Effector CD8-positive, alpha-beta T cell (primary cell): ENCODE measurements at regions not wholly inside any gene's neighbourhood (a gene's known extent, or its start where the extent isn't known, plus 50 kb on each side); places are given as distances from the start of the nearest gene placed in this dataset.
"Not testable (repeated sequence)": the region's sequence is repeated elsewhere in the genome, so short reads cannot be mapped to it uniquely, and the experiment has no call there.

Experiments used
- DNase-seq: peaks from one replicate; lab custom pipeline; 2025; lab: John Stamatoyannopoulos, UW

DNA sequence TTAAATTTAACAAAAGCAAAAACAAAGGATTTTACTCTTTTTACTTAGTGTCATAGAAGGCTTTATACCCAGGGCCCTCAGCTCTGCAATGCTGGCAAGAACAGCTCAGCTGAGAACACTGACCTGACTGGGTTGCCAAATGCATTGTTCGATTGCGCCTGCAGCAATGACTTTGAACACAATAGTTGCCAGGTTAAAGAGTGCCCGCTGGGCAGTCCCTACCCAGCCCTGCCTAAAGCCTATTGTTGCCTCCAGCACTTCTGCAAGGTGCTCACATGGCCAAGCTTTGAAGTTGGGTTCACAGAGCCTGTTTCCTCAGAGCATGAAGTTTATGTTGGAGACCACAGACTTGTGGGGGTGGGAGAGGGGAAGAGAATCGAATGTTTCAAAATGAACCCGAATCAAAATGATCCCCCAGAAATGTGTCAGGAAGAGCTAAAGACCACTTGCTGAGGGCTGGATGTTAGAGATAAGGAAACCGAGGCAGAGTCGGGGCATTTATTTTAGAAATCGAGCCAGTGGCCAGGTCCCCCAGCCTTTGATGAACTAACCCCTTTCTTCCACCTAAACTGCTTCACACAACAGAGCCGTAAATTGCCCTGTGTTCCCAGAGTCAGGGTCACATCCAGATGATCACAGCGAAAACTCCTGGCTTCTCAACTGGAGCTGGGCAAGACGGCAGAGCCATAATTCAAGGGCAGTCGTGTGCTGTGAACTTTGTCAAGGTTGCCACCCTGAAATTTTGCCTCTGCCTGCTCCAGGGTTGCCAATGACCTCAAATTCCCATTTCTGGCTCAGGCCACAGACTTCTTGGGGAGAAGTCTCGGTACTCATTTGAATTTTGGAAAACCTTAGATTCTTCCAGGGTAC lies 55.0 kb downstream of the FOXA2 start:
- no peak for DNase-seq

DNA sequence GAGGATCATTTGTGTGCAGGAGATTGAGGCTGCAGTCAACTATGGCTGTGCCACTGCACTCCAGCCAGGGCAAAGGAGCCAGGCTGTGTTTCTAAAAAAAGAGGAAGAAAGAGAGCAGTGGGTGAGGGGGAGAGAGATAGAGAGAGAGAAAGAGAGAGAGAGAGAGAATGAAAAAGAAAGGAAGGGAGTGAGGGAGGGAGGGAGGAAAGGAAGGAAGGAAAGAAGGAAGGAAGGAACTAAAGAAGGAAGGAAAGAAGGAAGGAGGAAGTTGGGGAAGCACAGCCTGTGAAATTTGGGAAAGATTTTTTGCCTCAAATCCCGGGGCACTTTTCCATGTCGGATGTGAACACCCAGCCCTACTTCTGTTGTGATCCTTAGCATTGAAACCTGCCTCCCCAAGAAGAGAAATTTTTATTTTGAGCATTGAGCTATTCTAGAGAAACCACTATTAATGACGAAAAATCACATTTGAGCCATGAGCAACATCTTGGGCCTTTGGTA lies 57.8 kb downstream of the FOXA2 start:
- DNase-seq = no peak

DNA sequence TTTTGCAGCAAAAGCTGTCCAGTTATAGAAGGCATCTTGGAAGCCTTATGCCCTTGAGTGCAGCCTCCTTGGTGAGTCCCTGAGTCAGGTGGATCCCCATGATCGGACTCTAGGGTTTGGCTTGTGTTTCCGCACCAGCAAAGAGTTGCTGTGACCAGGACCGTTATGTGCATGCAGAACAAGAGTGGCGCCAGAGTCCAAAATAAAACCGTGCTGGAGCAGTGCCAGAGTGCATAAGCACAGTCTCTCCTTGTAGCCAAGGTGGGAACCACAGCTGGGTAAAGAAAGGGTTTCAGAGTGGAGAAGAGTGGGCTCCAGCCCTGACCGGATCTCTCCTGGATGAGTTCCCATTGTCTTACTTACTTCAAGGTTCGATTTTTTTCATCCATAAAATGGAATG lies 58.6 kb downstream of the FOXA2 start:
- no peak for DNase-seq

DNA sequence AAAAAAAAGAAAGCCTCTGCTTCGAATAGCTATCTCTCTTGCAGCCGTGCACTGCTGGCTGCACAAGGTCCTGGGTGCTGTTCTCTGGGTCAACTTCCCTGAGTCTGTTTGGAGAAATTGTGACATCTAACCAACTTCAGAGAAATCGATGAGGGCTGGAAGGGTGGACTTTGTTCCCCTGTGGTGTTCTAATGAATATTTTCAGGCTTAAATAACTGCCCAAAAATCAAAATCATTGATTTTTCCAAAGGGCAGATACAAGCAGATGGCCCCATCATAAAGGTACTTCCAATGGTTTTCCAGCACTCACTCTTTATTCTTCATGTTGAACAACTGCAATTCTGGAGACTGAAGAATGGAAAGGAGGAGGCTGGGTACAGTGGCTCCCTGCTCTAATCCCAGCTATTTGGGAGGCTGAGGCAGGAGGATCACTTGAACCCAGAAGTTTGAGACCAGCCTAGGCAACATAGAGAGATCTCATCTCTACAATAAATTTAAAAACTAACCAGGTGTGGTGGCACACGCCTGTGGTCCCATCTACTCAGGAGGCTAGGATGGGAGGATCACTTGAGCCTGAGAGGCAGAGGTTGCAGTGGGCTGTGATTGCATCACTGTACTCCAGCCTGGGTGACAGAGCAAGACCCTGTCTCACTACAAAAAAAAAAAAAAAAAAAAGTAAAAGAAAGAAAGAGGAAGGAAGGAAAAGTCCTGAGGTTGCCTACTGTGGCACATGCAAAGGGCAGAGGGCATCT lies 59.1 kb downstream of the FOXA2 start:
- no peak for DNase-seq

DNA sequence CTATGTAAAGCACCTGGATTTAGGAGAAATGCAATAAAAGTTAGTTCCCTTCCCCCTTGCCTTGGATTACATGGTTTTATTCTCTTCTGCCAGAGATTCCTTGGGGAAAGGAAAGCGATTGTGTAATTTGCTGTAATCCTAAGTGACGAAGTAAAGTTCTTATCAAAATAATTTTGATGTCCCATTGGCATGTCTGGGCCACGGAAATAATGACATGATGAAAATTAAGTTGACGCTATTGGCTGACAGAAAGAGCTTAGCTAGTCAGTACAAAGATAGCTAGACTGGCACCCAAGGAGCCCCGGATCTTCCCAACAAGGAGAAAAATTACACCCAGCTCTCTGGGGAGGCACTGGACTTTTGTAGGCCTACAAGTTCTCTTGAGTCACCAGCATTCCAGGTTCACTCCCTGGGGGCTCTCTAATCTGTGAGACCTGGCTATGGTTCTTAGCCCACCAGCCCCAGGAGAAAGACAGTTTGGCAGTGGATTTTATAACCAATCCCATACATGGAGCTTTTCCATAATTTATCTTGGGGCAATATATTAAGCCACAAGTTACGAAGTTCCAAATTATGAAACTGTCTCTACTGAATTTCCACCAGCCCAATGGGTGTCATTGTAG lies 59.9 kb downstream of the FOXA2 start:
- DNase-seq = no peak

DNA sequence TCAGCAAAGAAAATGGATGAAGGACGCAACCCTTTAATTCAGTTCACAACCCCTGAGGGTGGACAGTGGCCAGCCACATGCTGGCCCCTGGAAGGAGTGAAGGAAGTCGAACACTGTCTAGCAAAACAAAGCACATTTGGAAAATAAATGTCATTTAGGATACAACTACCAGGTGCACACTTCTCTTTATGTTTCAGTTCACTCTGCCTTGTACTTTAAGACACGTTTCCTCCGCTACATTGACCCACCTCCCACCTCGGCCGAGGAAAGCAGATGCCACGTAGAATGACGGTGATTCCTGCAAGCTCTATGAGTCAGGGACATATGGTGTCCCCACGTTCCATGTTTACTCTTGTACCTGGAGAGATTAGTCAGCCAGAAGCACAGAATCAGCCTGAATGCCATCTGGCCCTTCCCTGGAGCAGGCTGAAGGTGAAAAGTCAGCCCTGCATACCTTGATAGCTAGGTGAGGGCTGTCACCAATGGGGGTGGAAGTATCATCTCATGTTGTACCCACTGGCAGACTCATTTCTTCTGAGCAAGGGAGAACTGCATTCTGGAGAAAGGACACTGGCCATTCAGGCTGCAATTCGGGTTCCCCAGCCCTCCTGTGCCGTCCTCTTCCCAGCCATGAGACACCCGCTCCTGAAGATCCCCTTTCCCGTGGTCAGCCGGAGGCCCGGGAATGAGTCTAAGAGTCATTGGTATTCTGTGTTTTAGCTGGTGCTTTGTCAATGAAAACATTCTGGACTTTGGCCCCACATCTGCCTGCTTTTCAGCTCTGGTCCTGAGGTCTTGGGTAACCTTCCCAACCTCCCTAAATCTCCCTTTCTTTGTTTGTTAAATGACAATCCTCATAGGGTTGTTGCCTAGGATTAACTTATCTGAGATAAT lies 60.6 kb downstream of the FOXA2 start:
- DNase-seq = no peak

DNA sequence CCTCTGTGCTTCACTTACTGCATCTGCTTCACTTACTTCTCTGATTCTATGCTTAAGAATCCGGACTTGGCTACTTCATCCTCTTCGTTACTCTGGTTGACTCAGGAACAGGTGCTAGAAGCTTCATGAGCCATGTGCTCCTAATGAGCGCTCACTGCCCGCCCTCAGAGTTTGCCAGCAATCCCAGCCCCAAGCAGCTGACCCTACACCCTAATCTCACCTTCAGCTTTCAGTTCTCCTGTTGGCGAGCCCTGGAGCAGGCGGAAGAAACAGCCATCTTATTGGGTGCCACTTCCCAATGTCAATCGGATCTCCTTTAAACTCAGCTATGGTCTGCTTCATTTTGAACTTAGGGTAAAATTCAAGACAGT lies 61.3 kb downstream of the FOXA2 start:
- DNase-seq = no peak

DNA sequence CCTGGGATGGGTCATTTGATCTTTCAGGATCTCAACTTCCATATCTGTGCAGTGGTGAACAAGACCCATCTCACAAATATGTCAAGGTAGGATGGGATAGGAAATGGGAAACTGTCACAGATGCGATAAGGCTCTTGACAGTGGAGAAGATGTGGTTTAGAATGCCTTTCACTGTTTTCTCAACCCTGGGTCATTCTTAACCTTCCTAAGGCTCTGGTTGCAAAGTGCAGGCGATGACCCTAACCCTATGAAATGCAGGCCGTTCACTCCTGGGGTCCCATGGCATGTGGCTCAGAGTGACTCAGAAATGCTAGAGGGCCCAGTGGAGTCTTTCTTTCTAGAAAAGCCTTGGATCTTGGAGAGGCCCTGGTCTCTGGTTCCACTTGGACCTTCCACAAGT lies 61.7 kb downstream of the FOXA2 start:
- no peak for DNase-seq

DNA sequence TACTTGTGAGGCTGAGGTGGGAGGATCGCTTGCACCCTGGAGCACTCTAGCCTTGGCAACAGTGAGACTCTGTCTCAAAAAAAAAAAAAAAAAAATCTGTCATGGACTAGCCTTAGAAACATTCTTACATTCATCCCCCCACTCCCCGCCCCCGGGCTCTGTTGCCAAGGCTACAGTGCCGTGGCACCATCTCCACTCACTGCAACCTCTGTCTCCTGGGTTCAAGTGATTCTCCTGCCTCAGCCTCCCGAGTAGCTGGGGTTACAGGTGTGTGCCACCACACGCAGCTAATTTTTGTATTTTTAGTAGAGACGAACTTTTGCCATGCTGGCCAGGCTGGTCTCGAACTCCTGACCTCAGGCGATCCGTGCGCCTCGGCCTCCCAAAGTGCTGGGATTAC lies 62.4 kb downstream of the FOXA2 start:
- not testable (repeated sequence) for DNase-seq

DNA sequence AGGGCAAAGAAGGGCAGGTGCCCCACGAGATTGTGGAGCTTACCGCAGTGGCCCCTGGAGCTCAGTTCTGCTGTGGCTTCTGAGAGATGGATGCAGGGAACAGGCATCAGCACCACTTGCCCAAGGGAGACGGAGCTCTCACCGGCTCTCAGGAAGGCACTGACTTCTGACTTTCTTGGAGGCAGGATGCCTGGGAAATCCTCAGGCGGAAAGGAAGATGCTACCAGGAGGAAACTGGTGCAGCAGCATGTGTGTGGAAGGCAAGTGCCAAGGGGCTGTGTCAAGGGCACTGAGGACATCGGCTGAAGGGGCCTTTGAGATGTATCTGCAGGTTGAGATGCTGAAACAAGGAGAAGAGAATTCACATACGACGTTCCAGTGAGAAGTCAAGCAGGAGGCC lies 64.0 kb downstream of the FOXA2 start:
- no peak for DNase-seq

DNA sequence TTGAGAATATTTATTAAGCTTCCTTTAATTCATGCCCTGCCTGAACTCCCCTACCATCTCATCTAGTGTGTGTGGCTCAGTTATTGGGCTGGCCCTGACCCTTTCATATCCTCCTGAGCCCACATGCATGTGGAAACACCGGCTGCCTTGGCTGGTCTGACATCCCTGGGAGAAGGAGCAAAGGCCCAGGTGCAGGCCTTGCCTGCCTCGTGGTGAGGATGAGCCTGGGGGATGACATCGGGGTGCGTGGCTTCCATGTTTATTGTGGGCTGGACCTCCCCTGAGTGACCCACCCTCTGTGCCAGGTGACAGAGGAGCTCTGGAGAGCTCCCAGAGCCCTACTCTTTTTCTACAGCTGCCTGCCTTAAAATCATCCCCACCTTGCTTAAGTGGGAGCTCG lies 69.1 kb downstream of the FOXA2 start:
- no peak for DNase-seq

DNA sequence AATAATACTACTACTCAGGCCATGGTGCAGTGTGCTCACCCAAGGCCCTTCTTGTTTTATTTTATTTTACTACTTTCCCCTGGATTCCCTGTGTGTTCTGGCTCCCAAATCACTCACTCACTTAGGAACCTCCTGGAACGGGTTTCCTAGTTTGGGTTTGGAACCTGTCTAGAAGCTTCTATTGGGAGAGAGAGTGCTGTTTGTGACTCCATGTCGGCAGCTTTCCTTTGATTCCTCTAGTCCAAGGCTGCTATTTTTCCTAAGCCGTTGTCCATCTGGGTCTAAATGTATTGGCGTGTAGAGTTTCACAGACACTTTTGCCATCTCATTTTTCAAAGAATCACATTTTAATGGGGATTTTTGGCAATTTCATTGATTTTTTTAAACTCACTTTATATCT lies 70.8 kb downstream of the FOXA2 start:
- DNase-seq = no peak

DNA sequence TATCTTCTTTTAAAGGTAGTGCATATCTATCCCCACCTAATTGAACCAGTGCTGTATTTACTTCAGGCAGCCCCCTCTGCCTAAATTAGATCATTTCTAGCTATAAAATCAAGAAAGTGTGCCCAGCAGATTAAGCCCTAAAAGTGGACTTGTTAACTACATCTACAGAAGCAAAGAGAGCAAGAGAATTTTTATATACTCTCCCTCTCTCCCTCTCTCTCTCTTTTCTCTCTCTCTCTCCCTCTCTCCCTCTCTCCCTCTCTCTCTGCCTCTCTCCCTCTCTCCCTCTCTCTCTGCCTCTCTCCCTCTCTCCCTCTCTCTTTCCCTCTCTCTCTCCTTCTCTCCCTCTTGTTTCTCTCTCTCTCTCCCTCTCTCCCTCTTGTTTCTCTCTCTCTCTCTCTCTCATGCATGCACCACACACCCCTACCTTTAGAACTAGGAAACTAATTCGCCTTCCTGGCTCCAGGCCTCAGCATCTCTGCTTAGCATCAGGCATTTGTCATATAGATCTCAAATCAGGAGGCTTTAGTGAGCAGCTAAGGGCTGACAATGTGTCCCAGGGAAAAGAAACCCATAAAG lies 71.4 kb downstream of the FOXA2 start:
- DNase-seq = no peak

DNA sequence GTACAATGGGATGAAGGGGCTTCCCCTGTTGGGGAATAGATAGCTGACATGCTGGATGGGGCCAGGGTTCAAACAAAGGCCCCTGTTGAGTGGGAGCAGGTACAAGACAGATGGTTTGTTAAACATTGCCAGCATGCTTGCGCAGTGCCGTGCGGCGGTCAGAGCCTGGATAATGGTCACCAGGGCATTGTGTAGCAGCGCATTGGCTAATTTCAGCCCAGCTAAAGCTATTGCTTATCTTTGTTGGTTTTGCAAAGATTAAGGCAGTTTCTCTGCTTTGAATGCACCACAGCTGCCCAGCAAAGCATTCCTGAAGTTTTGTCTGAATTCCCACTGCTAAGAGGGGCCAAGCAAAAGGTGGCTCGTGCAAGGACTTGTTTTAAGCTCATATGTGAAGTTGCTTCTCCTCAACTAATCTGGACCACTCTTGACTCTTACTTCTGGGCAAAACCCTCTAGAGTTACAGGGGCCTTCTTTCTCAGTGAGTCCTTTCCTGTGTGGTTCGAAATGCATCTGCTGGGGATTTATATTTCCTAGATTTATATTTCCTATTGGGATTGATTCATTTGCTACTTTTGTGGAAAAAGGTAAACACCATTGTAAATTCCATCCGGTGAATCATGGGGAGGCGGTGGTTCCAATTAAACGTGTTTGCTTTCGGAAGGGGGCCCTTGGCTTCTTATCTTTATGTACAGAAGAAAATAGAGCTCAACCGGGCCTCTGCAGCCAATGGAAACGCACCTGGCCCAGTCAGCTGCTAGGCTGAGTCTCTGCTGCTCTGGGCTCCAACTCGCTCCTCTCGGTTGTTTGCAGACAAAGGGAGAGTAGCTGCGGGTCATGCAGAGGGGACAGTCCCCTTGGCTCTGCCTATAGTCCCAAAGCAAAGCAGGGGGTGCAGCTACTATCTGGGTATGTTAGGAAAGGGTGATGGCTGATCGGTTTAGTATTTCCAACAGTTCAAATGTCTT lies 72.1 kb downstream of the FOXA2 start:
- no peak for DNase-seq

DNA sequence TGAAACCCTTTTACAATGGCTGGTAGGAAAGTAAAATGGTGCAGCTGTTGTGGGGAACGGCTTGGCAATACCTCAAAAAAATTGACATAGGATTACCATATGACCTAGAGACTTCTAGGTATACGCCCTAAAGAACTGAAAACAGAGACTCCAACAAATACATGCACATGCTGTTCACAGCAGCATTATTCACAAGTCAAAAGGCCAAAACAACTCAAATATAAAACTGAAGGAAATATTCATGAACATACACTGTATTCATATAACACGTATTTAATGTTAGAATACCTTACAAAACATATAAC lies 74.6 kb downstream of the FOXA2 start:
- DNase-seq = no peak

DNA sequence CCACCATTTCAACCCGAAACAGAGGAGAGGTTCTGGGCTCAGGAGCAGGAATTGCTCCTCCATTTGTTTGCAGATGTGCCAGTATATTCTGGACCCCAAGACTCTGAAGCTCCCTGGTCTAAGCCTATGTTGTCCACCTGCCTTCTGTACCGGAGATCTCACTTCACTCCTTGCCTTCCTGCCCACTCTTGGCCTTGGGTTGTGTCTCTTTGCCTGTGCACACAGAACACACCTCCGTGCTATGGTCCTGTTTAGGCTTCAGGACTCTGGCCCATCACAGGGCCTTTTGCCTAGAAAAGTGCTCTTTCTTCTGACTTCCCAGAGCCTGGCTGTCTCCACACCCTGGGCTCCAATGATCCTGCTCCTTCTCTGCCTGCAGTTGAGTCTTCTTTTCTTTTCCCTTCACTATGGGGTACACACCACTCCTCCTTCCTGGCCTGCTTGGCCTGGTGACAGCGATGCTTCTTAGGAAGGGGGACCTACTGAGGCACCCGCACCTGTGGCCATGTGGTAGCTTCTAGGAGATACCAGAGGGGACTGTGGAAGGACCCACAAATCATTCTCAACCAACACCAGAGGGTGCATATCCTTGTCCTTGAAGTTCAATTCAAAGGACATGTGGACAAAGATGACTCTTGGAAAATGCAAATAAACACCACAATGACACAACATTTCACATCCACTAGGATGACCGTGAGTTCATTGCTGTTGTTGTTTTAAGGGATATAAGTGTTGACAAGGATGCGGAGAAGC lies 75.1 kb downstream of the FOXA2 start:
- no peak for DNase-seq

DNA sequence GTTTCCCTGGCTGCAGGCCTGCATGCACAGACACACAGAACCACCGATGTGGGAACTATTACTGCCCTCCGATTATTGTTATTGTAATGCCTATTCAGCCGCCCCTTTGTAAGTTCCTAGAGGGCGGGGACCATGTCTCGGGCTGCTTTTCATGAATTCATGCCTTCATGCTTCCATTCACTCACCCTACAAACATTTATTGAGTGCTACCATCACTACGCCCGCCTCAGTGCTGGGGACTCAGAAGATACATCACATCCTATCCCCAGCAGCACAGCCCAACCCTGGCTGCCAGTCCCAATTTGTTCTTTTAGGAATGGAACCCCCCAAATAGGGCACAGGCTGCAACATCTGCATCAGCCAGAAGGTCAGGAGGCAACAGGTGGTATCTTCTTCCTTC lies 75.9 kb downstream of the FOXA2 start:
- no peak for DNase-seq

DNA sequence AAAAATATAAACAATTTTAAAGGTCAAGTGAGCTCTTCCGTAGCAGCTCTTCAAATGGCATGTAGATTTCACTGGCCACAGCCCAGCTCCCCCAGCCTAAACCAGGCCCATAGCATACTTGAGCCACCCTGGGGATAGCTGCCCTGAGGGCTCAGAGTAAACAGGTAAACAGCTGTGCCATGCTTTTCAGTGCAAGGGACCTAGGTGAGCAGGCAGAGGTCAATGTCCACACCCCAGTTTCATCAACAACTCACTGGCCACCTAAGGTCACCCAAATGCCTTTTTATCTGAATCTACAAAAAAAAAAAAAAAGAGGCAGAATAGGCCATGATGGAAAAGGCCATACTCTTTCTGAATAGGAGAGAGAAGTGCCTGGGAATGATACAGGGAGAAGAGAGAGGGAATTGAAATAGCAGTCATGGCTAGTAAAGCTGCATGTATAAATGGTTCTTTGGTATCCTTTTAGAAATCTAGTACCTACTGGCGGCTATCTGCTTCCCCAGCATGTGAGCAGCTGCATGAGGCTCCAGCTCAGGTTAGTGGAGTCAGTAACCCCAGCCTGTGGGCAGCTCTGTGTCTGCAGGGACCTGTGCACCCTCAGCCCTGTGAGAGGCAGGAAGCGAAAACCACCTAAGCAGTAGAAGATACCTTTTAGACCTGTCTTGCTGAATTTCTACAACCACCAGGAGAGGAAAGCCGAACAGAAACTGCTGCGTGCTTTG lies 77.0 kb downstream of the FOXA2 start:
- no peak for DNase-seq

DNA sequence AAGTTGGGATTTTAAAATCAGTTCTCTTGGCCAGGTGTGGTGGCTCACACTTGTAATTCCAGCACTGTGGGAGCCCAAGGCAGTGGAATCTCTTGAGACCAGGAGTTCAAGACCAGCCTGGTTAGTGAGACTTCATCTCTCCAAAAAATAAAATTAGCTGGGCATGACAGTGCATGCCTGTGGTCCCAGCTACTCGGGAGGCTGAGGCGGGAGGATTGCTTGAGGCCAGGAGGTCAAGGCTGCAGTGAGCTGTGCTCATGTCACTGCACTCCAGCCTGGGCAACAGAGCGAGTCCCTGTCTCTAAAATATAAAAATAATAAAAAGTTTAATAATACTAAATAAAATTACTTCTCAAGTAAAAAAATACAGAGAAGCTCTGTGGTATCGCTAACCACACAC lies 77.5 kb downstream of the FOXA2 start:
- no peak for DNase-seq
